ENCODE measurements at regions not wholly inside any gene's neighbourhood (a gene's known extent, or its start where the extent isn't known, plus 50 kb on each side); places are given as distances from the start of the nearest gene placed in this dataset.
A peak's percentile ranks its signal among the peaks of the same experiment; 100 is the strongest.

GRCh38 chr6:112697265-112697664 is 350.1 kb downstream of the RFPL4B start:
- DNase-seq (ENCODE audit: low read depth in 2 of 3, low spot score in 2 of 3): no peak

GRCh38 chr6:112701201-112701600 is 354.1 kb downstream of the RFPL4B start:
- DNase-seq (ENCODE audit: low read depth in 2 of 3, low spot score in 2 of 3): no peak

GRCh38 chr6:112710710-112711109 is 363.6 kb downstream of the RFPL4B start:
- no peak for DNase-seq (ENCODE audit: low read depth in 2 of 3, low spot score in 2 of 3)

DNA sequence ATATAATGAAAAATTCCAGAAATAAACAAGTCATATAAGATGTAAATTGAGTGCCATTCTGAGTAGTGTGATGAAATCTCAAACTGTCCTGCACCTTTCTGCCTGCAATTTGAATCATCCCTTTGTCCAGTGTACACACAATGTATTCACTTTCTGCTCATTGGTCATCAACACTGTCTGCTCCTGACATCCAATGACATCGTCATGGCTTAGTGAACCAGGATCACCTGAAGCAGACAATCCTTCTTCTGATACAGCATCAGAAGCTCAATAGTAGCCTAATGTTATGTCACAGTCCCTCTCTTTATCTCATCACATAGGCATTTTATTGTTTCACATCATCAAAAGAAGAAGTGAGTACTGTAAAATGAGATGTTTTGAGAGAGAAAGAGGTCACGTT is 366.3 kb downstream of the RFPL4B start:
- no peak for DNase-seq (ENCODE audit: low read depth in 2 of 3, low spot score in 2 of 3)

DNA sequence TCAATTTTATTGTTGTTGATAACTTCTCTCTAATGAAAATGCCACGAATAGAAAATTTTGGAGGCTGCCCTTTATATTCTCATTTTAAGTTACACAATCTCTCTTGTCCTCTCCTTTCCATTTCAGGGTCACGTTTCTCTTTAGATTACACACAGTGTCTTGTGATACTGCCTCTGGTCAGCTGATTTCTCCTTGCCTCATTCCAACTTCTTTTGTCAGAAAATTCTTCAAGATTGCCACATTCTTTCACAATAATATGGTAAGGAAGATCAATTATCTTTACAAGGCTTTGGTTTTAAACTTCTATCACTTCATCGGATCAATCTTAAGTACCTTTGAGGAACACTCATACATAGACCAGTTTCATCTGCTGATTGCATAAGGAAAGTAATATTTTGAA is 370.3 kb downstream of the RFPL4B start:
- DNase-seq (ENCODE audit: low read depth in 2 of 3, low spot score in 2 of 3): no peak

- no peak for DNase-seq (ENCODE audit: low read depth in 2 of 3, low spot score in 2 of 3)
Measured at GRCh38 chr6:112717856-112718255, 370.7 kb downstream of the RFPL4B start.

DNA sequence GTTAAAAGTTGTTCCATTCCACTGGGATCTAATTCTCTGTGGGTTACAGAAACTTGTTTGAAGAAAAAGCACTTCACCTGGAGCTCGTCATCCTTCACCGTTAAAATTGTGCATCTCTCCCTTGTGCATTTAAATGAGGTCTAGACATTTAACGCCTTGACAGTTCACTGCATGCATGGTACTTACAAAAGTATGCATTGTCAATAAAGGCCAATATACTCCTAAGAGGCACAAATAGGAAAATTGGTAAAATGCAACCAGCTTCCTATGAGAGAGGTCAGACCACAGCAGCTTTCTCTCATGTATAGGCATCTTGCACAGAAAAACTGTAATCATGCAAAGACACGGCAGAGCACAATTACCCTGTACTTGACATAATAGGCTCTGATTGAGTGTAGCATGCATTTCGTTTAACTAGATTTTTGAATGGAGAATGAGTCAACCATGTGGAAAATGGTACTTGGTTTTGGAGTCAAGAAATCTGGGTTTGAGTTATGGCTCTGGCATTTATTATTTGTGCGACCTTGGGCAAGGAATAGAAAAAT is 378.5 kb downstream of the RFPL4B start:
- DNase-seq (ENCODE audit: low read depth in 2 of 3, low spot score in 2 of 3): no peak

- DNase-seq (ENCODE audit: low read depth in 2 of 3, low spot score in 2 of 3): no peak
Measured at GRCh38 chr6:112735129-112735528, 388.0 kb downstream of the RFPL4B start.

DNA sequence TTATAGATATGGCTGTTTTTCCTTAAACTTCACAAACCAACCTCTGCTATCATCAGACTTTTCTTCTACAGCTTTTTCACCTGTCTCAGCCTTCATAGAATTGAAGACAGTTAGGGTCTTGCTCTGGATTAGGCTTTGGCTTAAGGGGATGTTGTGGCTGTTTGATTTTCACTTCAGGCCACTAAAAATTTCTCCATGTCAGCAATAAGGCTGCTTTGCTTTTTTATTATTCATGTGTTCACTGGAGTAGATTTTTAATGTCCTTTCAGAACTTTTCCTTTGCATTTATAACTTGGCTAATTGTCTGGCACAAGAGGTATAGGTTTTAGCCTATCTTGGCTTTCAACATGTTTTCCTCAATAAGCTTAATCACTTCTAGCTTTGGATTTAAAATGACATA is 392.6 kb downstream of the RFPL4B start:
- DNase-seq (ENCODE audit: low read depth in 2 of 3, low spot score in 2 of 3): no peak

GRCh38 chr6:112743323-112743722 is 396.2 kb downstream of the RFPL4B start:
- DNase-seq (ENCODE audit: low read depth in 2 of 3, low spot score in 2 of 3): no peak

- no peak for DNase-seq (ENCODE audit: low read depth in 2 of 3, low spot score in 2 of 3)
Measured at GRCh38 chr6:112744827-112745226, 397.7 kb downstream of the RFPL4B start.

- no peak for DNase-seq (ENCODE audit: low read depth in 2 of 3, low spot score in 2 of 3)
Measured at GRCh38 chr6:112745765-112746164, 398.6 kb downstream of the RFPL4B start.

DNA sequence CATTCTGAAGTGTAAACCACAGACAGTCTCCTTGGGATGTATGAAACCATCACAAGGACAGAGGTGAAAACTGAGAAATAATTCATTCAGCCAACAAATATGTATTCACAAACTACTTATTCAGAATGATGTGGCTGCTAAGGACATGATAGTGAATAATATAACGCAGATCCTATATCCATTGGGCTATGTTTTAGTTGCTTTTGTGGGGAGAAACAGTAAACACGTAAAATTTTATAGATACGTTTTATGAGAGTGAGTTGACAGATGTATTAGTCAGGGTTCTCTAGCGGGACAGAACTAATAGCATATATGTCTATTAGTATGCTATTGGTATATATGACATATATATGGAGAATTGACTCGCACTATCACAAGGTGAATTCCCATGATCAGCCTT is 402.5 kb downstream of the RFPL4B start:
- no peak for DNase-seq (ENCODE audit: low read depth in 2 of 3, low spot score in 2 of 3)

DNA sequence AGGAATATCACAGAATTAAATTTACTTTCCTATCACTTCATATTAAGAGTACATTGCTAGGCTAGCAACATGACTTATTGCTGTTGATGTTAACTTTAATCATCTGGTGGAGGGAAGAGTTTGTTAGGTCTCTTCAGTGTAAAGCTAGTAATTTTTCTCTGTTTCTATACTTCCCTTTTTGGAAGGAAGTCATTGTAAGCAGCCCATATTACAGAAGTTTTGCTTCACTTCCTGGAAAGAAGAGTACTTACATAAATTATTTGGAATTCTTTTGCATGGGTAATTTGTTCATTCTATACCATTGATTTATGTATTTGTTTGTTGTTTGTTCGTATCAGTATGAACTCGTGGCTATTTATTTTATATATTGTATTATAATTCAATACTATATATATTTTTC is 405.2 kb downstream of the RFPL4B start:
- DNase-seq (ENCODE audit: low read depth in 2 of 3, low spot score in 2 of 3): no peak

DNA sequence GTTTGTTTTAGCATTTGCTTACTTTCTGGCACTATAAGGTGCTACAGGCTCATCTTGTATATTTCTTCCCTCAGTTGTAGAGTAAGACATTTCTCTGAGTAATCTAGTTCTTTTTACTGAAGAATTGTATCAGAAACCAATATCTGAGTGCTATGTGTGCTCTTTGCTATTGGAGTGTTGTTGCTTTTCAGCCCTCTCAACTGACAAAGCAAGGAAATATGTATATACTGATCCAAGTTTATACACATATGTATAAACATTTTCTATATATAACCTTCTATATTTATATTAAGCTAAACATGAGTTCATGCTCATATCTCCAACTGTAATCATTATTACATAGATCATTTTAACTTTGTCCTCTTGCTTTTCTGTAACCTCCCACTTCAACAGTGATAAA is 405.7 kb downstream of the RFPL4B start:
- no peak for DNase-seq (ENCODE audit: low read depth in 2 of 3, low spot score in 2 of 3)

GRCh38 chr6:112760831-112761230 is 413.7 kb downstream of the RFPL4B start:
- no peak for DNase-seq (ENCODE audit: low read depth in 2 of 3, low spot score in 2 of 3)

- no peak for DNase-seq (ENCODE audit: low read depth in 2 of 3, low spot score in 2 of 3)
Measured at GRCh38 chr6:112761740-112762139, 414.6 kb downstream of the RFPL4B start.

DNA sequence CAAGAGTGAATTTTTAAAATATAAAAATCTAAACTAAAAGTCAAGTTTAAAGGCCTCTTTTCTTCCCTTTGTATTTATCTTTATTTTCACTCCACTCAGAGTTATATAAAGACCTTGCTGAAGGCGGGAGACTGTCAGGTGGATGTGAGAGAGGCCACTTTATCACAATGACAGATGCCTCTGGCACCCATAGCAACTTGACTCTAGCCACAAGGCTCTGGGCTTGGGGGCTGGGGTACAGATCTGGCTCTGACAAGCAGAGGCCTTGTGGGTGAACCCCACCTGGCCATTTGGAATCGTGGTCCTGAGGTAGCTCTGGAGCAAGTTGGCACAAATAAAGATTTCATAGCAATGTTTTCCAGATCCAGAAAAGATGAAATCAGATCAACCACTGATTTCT is 417.2 kb downstream of the RFPL4B start:
- DNase-seq (ENCODE audit: low read depth in 2 of 3, low spot score in 2 of 3): no peak

DNA sequence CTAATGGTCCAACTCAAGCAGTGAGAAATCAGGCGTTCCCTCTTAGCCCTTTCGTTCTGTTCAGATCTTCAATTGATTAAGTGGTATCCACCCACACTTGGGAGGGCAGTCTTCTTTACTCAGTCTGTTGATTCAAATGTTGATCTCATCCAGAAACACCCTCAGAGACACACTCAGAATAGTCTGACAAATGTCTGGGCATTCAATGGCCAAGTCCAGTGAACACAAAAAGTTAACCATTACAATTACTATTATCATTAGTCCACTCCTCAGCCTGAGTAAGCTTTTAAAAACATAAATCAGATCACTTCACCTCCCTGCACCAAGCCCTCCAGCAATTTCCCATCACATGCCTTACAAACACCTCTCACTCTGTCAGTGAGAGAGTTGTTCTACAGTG is 423.2 kb downstream of the RFPL4B start:
- no peak for DNase-seq (ENCODE audit: low read depth in 2 of 3, low spot score in 2 of 3)

GRCh38 chr6:112773187-112773586 is 426.1 kb downstream of the RFPL4B start:
- DNase-seq (ENCODE audit: low read depth in 2 of 3, low spot score in 2 of 3): no peak

DNA sequence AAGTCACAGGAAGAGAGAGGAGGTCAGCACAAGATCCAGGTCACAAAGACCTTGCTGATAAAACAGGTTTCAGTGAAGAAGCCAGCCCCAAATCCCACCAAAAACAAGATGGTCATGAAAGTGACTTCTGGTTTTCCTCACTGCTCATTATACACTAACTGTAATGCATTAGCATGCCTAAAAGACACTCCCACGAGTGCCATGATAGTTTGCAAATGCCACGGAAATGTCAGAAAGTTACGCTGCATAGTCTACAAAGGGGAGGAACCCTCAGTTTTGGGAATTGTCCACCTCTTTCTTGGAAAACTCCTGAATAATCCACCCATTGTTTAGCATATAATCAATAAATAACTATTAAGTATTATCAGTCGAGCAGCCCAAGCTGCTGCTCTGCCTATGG is 427.2 kb downstream of the RFPL4B start:
- DNase-seq (ENCODE audit: low read depth in 2 of 3, low spot score in 2 of 3): no peak

- peak in 2 of 3 donors; percentile 74 to 89 for DNase-seq (ENCODE audit: low read depth in 2 of 3, low spot score in 2 of 3)
Measured at GRCh38 chr6:112780498-112781096, 433.5 kb downstream of the RFPL4B start.

DNA sequence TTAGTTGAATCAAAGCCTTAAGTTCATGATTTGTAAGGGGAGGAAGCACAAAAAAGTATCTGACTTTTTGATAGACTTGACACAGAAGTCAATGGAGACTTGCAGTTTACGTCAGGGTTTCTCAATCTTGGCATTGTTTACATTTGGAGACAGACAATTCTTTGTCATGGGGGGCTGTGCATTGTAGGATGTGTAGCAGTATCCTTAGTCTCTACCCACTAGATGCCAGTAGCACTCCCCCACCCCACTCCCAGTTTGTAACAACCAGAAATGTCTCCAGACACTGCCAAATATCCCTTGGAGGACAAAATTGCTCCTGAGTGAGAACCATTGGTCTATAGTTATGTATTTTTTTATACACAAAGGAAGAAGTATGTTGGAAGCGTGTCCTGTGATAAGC is 434.1 kb downstream of the RFPL4B start:
- DNase-seq (ENCODE audit: low read depth in 2 of 3, low spot score in 2 of 3): peak in 1 of 3 donors; percentile 1
